ENCODE measurements at regions not wholly inside any gene's neighbourhood (a gene's known extent, or its start where the extent isn't known, plus 50 kb on each side); places are given as distances from the start of the nearest gene placed in this dataset.

- TF ChIP-seq CTCF (IDR thresholded peaks at IDR 0.05; ENCODE audit: unreplicated experiment in 3 of 3): no peak
- Mint-ChIP-seq H3K27me3 (ENCODE audit: low read depth) (no peaks in the 10 kb centered on the region), H3K36me3 (ENCODE audit: low read depth) (no peaks in the 10 kb centered on the region), H3K27ac (no peak overlapping the region), H3K9me3 (no peaks in the 10 kb centered on the region), H3K4me1 (peaks cover 14% of the 10 kb centered on the region), H3K4me3 (no peak overlapping the region)
These were observed 772.0 kb upstream of the ACO1 start for GRCh38 chr9:31612336-31613030.

GRCh38 chr9:31615966-31616365 lies 768.5 kb upstream of the ACO1 start:
- Mint-ChIP-seq H3K9me3 (no peaks in the 10 kb centered on the region), H3K36me3 (ENCODE audit: low read depth) (no peaks in the 10 kb centered on the region), H3K4me1 (peaks cover 6% of the 10 kb centered on the region), H3K4me3 (no peak overlapping the region), H3K27ac (no peak overlapping the region), H3K27me3 (ENCODE audit: low read depth) (no peaks in the 10 kb centered on the region)
- no peak for TF ChIP-seq CTCF (IDR thresholded peaks at IDR 0.05; ENCODE audit: unreplicated experiment in 3 of 3)

- H3K4me3 Mint-ChIP-seq: no peak overlapping the region
- no peaks in the 10 kb centered on the region for H3K9me3 Mint-ChIP-seq
- TF ChIP-seq CTCF (IDR thresholded peaks at IDR 0.05; ENCODE audit: unreplicated experiment in 3 of 3): no peak
- H3K27me3 Mint-ChIP-seq (ENCODE audit: low read depth): no peaks in the 10 kb centered on the region
- no peaks in the 10 kb centered on the region for H3K4me1 Mint-ChIP-seq
- H3K27ac Mint-ChIP-seq: no peak overlapping the region
- no peaks in the 10 kb centered on the region for H3K36me3 Mint-ChIP-seq (ENCODE audit: low read depth)
These were observed 760.9 kb upstream of the ACO1 start for GRCh38 chr9:31623511-31623910.

DNA sequence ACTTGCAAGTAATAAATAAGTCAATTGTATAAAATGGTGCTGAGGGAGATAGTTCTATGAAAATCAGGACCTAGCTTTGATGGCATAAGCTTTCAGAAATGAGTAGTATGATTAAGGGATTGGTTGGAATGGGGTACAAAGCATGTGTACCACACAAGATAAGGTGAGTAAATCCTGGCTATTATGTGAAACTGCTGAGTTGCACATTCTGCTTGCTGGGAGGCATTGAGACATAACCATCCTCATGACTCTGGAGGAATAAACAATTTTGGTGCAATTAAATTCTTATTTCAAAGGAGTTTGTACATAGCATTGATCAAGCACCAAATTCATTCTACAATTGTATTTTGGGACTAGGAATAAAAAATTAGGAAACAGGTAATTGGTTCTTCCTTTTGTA lies 755.2 kb upstream of the ACO1 start:
- Mint-ChIP-seq H3K27me3 (ENCODE audit: low read depth) (no peaks in the 10 kb centered on the region), H3K4me3 (no peak overlapping the region), H3K9me3 (no peaks in the 10 kb centered on the region), H3K27ac (no peak overlapping the region), H3K4me1 (no peaks in the 10 kb centered on the region), H3K36me3 (ENCODE audit: low read depth) (no peaks in the 10 kb centered on the region)
- TF ChIP-seq CTCF (IDR thresholded peaks at IDR 0.05; ENCODE audit: unreplicated experiment in 3 of 3): no peak

DNA sequence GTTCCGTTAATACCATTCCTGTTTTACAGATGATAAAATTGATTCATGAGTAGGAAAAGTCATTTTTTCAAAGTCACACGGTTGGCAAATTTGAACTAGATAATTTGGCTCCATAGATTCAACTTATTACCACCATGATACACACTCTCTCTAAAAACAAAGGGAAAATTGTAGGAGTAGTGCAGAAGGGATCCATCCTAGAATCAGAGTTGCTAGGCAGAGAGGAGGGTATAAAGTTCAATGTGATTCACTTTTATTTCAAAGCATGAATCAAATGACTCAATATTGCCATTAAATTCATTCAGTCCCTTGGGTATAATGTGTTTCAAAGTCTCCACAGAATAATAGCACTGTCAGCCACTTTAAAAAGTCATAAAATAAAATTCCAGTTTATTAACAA lies 747.2 kb upstream of the ACO1 start:
- Mint-ChIP-seq H3K27me3 (ENCODE audit: low read depth) (no peaks in the 10 kb centered on the region), H3K4me1 (no peaks in the 10 kb centered on the region), H3K36me3 (ENCODE audit: low read depth) (no peaks in the 10 kb centered on the region), H3K4me3 (no peak overlapping the region), H3K9me3 (no peaks in the 10 kb centered on the region), H3K27ac (no peak overlapping the region)
- TF ChIP-seq CTCF (IDR thresholded peaks at IDR 0.05; ENCODE audit: unreplicated experiment in 3 of 3): no peak

DNA sequence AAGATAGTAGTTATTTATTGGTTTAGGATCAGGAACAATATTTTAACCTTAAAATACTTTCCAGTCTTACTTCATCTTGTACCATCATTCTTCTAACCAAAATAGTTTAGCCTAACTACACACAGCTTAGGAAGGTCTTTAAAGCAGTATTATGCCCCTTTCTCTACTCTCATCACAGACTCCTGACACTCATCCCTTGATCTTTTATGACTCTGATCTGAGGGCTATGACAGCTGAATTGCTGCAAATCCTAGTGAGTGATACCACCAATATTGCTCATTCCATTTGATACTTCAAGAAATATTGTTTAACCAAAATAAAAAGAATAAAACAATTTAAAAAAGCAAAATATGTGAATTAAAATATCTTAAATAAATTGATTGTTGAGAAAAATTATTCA lies 746.6 kb upstream of the ACO1 start:
- no peak for TF ChIP-seq CTCF (IDR thresholded peaks at IDR 0.05; ENCODE audit: unreplicated experiment in 3 of 3)
- no peaks in the 10 kb centered on the region for H3K27me3 Mint-ChIP-seq (ENCODE audit: low read depth)
- no peaks in the 10 kb centered on the region for H3K9me3 Mint-ChIP-seq
- H3K36me3 Mint-ChIP-seq (ENCODE audit: low read depth): no peaks in the 10 kb centered on the region
- no peak overlapping the region for H3K27ac Mint-ChIP-seq
- H3K4me3 Mint-ChIP-seq: no peak overlapping the region
- no peaks in the 10 kb centered on the region for H3K4me1 Mint-ChIP-seq
